Naive thymus-derived CD8-positive, alpha-beta T cell (primary cell): ENCODE measurements at regions not wholly inside any gene's neighbourhood (a gene's known extent, or its start where the extent isn't known, plus 50 kb on each side); places are given as distances from the start of the nearest gene placed in this dataset.

ENCODE experiments used
- ATAC-seq, 2 donors: fragments of 150-1000 bp; cut with Tn5 transposase in 1 of 2; sonication (Bioruptor Pico), chemical (Tn5 transposase) in 1 of 2; 1 replicate in 1 of 2; 2 replicates in 1 of 2; pipeline ENCODE4 v1.10.0; 2021; ENCODE audit warnings: mild to moderate bottlenecking in 2 of 2, moderate library complexity in 2 of 2
- POLR2A ChIA-PET: fragments of 350-600 bp; sonication (Branson Sonifier 250); formaldehyde crosslinking; loops from one replicate; lab custom pipeline; 2021; ENCODE audit warnings: antibody characterized with exemption; lab: Charles Lee
- DNase-seq, 10 donors: peaks; one replicate each; pipeline versions ENCODE4 v3.0.0 to v3.0.0-alpha.2; 2020 to 2022
- H3K27ac Mint-ChIP-seq, 10 donors: one replicate each; pipeline ENCODE4 v1.8.0; 2020 to 2022; ENCODE audit warnings: mild to moderate bottlenecking in 10 of 10, mixed read lengths in 10 of 10, moderate library complexity in 4 of 10, inconsistent platforms in 1 of 10
- H3K27me3 Mint-ChIP-seq, 5 donors: one replicate each; pipeline ENCODE4 v1.8.0; 2021 to 2022; ENCODE audit warnings: mixed read lengths in 5 of 5
- H3K36me3 Mint-ChIP-seq, 3 donors: one replicate each; pipeline ENCODE4 v1.8.0; 2020 to 2022; ENCODE audit warnings: mixed read lengths in 3 of 3, mild to moderate bottlenecking in 2 of 3, inconsistent platforms in 1 of 3
- H3K4me1 Mint-ChIP-seq, 4 donors: one replicate each; pipeline ENCODE4 v1.8.0; 2021 to 2022; ENCODE audit warnings: mixed read lengths in 4 of 4
- H3K4me3 Mint-ChIP-seq, 10 donors: one replicate each; pipeline ENCODE4 v1.8.0; 2020 to 2022; ENCODE audit warnings: mild to moderate bottlenecking in 10 of 10, mixed read lengths in 10 of 10, moderate library complexity in 6 of 10, inconsistent platforms in 1 of 10
- H3K9me3 Mint-ChIP-seq, 9 donors: one replicate each; pipeline ENCODE4 v1.8.0; 2020 to 2022; ENCODE audit warnings: mixed read lengths in 9 of 9, mild to moderate bottlenecking in 3 of 9, inconsistent platforms in 1 of 9, moderate library complexity in 1 of 9

DNA sequence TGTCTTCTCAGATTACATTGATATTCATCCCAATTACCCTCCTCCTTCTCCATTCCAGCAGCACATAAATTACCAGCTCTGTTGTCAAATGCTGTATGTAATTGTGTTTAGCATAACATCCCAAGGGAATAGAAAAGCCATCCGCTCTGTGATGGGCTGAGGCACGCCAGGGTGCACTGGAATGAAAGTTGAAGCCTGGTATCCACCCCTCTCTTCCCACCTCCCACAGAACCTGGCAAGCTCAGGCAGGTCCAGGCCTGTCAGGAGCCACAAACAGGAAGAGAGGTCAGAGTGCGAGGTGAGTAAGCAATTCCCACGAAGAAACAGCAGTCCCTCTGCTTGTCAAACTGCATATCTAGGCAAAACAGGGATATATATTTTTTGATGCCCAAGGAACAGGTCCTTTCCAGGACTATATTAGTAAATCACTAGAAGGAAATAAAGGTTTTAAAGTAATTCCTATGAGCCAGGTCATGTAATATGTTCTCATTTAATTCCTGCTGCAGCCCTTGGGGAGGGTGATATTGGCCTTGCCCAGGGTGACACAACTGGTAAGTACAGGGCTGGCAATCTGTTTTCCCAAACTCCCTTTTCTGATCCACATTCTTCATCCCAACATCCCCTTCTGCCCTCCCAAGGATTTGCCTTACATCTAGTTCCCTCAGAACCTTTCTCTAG is 155.6 kb upstream of the GHITM start:
- Mint-ChIP-seq H3K9me3 (no peaks in the 10 kb centered on the region), H3K36me3 (no peaks in the 10 kb centered on the region), H3K4me3 (no peak overlapping the region), H3K27me3 (peaks cover 1 to 34% (median 2%) of the 10 kb centered on the region in 5 donors), H3K4me1 (no peaks in the 10 kb centered on the region), H3K27ac (no peak overlapping the region)
- no peak for ATAC-seq
- DNase-seq = no peak
- POLR2A ChIA-PET = no interaction called here

DNA sequence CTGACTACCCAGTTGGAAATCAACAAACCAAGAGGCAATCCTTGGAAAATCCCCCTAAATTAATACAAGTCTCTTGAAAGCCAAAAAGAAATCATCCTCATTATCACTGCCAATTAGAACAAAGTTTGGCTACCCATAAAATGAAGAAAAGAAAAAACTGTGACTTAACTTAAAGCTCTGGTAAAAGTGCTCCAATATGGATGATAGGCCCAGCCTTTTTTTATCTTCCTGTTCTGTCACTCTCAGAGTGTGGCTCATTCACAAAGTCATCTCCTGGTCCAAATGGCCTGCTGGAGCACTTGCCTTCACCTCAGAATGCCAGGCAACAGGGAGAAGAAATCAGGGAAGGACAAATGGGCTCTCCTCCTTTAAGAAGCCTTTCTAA is 155.1 kb upstream of the GHITM start:
- H3K4me3 Mint-ChIP-seq = no peak overlapping the region
- H3K27me3 Mint-ChIP-seq = peaks cover 1 to 34% (median 2%) of the 10 kb centered on the region in 5 donors
- no peaks in the 10 kb centered on the region for H3K36me3 Mint-ChIP-seq
- no peak for ATAC-seq
- no peak for DNase-seq
- H3K4me1 Mint-ChIP-seq = no peaks in the 10 kb centered on the region
- peaks cover 0 to 1% (median 0%) of the 10 kb centered on the region in 9 donors for H3K9me3 Mint-ChIP-seq
- POLR2A ChIA-PET = no interaction called here
- H3K27ac Mint-ChIP-seq = no peak overlapping the region

DNA sequence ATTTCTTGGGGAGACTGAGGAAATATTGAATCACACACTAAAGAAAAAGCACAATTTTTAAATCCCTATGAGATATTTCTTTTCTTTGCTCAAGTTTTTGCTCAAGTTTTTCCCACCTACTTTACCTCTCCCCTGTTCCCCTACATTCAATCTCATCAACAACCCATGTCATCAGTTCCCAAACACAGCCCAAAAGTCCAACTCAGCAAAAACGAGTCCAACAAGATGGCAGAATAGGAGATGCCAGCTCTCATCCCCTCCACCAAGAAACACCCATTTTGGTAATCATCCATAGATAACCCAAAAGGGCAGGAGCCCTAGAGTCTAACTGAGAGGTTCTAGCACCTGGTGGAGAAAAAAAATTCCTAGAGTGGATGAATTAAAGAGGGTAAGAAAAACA is 152.5 kb upstream of the GHITM start:
- peaks cover 0 to 4% (median 0%) of the 10 kb centered on the region in 9 donors for H3K9me3 Mint-ChIP-seq
- no peak for DNase-seq
- no peaks in the 10 kb centered on the region for H3K4me1 Mint-ChIP-seq
- ATAC-seq = no peak
- POLR2A ChIA-PET = no interaction called here
- peaks cover 1 to 18% (median 4%) of the 10 kb centered on the region in 5 donors for H3K27me3 Mint-ChIP-seq
- no peaks in the 10 kb centered on the region for H3K36me3 Mint-ChIP-seq
- H3K27ac Mint-ChIP-seq = no peak overlapping the region
- H3K4me3 Mint-ChIP-seq = no peak overlapping the region

DNA sequence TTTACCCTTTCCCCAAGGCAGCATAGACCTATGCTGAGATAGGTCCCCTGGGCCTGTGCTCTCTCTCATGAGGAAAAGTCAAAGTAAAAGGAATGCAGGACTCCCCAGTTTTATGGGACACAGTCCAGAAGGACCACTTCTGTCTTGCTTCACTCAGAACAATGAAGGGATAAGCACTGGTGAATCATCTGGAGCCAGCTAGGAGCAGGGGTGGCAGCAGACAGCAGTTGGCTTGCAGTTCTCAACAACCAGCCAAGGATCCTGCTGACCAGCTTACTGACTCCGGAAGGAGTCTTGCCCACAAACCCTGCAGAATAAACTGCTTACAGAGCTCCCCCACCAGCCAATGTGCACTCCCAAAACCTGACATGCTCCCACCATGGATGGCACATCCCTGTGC is 152.1 kb upstream of the GHITM start:
- no peak for ATAC-seq
- POLR2A ChIA-PET = no interaction called here
- Mint-ChIP-seq H3K36me3 (no peaks in the 10 kb centered on the region), H3K27ac (no peak overlapping the region), H3K27me3 (peaks cover 1 to 18% (median 4%) of the 10 kb centered on the region in 5 donors), H3K4me3 (no peak overlapping the region), H3K9me3 (peaks cover 0 to 4% (median 0%) of the 10 kb centered on the region in 9 donors), H3K4me1 (no peaks in the 10 kb centered on the region)
- no peak for DNase-seq

DNA sequence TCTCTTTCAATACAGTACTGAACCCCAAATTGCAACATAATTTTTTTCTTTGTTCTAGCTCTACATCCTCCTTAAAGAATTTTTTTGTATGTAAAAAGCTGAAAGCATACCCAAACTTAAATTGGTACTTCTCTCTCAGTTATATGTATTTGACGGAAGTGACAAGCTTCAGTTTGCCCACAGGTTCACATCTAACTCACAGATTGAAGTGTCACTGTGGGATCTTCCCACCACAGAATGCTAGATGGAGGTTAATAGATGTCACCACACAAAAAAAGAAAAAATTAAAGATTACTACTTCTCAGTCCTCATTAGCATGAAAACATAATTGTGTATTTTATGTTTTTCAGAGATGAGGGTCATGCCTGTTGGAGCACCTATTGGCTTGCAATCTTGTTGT is 150.9 kb upstream of the GHITM start:
- DNase-seq (no peak), ATAC-seq (no peak)
- Mint-ChIP-seq H3K4me3 (no peak overlapping the region), H3K4me1 (no peaks in the 10 kb centered on the region), H3K27me3 (peaks cover 1 to 18% (median 4%) of the 10 kb centered on the region in 5 donors), H3K27ac (no peak overlapping the region), H3K9me3 (peaks cover 0 to 4% (median 0%) of the 10 kb centered on the region in 9 donors), H3K36me3 (no peaks in the 10 kb centered on the region)
- POLR2A ChIA-PET = no interaction called here

DNA sequence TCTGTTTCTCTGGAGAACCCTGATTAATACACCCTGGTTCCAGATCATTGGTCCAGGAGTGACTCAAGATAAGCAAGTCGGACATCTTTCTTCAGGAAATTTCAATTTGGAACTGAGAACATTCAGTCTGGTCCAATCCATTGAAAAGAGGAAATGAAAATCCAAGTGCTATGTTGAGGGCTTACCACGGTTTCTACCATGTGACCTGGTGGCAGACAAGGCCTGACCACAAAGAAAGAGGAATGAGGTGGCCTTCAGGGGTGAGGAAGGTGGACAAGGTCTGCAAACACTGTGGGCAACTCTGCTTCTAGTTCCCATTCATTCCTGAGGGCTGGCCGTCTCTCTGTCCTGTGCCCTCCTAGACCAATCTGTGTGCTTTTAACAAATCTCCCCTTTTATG is 149.2 kb upstream of the GHITM start:
- POLR2A ChIA-PET = no interaction called here
- Mint-ChIP-seq H3K27me3 (peaks cover 1 to 18% (median 4%) of the 10 kb centered on the region in 5 donors), H3K4me1 (no peaks in the 10 kb centered on the region), H3K4me3 (no peak overlapping the region), H3K27ac (no peak overlapping the region), H3K9me3 (peaks cover 0 to 4% (median 0%) of the 10 kb centered on the region in 9 donors), H3K36me3 (no peaks in the 10 kb centered on the region)
- ATAC-seq (no peak), DNase-seq (no peak)

DNA sequence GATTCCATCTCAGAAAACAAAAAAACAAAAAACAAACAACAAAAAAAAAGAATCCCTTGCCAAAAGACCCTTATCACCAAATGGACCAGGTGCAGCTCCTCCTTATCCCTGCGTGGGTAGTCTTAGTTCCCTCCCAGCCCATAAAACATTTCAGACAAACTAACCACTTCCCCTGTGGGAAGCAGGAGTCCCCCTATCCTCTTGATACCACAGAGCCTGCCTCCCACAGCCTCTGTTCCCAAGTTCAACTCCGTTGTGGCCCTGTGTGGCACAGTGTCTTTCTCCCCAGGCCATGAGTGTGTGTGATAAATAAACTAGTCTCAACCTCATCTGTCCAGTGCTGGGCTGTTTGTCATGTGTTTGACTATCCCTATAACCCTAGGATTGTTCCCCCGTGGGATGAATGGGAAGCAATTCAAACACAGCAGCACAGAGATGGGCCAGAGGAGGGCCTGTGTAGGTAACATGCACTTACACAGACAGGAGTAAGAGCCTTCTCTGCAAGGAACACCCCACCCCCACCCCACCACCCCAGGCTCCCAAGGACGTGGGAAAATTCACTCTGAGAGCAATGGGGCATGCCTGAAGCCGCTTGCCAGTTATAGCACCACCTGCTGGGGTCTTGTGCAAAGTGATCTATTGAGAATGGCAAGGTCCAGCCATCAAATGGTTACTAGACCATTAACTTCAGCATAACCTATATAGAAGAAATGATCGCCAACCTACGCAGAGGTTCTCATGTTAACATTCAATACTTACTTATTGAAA is 147.1 kb upstream of the GHITM start:
- peaks cover 0 to 4% (median 0%) of the 10 kb centered on the region in 9 donors for H3K9me3 Mint-ChIP-seq
- no peaks in the 10 kb centered on the region for H3K36me3 Mint-ChIP-seq
- no peak overlapping the region for H3K4me3 Mint-ChIP-seq
- POLR2A ChIA-PET = no interaction called here
- no peak for DNase-seq
- H3K27me3 Mint-ChIP-seq = peaks cover 0 to 4% (median under 1%) of the 10 kb centered on the region in 5 donors
- peak overlapping the region in 1 of 10 donors; percentile 53 for H3K27ac Mint-ChIP-seq
- no peaks in the 10 kb centered on the region for H3K4me1 Mint-ChIP-seq
- ATAC-seq = no peak

DNA sequence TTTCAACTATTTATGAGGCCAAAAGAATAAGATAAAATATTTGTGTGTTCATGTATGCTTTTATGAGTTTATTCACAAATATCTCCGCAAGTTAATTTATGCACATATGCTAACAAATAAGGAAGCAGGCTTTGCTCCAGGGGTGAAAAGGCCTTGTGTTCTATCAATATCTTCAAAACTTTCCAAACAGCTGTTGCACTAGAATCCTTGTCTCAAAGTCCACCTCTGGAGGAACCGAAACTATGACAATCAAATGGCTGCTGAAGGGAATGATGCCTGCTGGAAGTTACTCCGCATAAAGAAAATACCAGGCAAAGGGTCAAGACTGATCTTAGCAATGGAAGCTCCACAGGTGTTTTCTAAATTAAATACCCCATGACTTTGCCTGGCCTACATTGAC is 145.0 kb upstream of the GHITM start:
- Mint-ChIP-seq H3K4me3 (no peak overlapping the region), H3K4me1 (no peaks in the 10 kb centered on the region), H3K27me3 (peaks cover 0 to 8% (median 1%) of the 10 kb centered on the region in 5 donors), H3K9me3 (peaks cover 0 to 2% (median 0%) of the 10 kb centered on the region in 9 donors), H3K27ac (no peak overlapping the region), H3K36me3 (no peaks in the 10 kb centered on the region)
- ATAC-seq (no peak), DNase-seq (no peak)
- POLR2A ChIA-PET = no interaction called here

DNA sequence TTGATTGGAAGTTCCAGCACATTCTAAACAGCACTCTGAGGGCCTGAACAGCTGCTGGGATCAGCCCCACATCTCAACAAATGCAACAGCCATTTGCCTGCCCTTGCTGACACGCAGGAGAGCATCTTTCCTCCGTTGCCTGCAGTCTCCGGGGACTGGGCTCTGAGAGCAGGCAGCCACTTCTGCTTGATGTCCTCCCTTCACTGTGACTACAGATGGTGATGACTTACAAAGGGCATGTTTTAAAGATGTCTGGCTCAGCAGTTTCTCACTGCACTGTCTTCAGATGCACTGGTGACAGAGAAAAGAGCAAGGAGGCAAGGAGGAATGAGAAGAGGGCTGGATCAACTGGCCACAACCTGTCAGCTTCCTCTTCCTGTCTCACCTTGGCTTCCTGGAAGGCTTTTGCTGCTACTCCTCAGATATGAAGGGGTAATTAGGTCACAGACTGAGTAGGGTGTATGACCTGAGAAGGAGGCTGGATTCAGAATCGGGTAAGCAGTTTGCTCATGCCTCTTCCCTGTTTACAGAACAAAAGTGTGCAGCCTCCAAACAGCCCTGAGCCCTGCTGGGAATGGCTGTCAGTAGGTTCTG is 143.5 kb upstream of the GHITM start:
- no peak overlapping the region for H3K4me3 Mint-ChIP-seq
- POLR2A ChIA-PET = no interaction called here
- ATAC-seq = no peak
- DNase-seq = no peak
- H3K36me3 Mint-ChIP-seq = no peaks in the 10 kb centered on the region
- H3K27me3 Mint-ChIP-seq = peaks cover 0 to 12% (median 2%) of the 10 kb centered on the region in 5 donors
- no peak overlapping the region for H3K27ac Mint-ChIP-seq
- peaks cover 0 to 2% (median 0%) of the 10 kb centered on the region in 9 donors for H3K9me3 Mint-ChIP-seq
- no peaks in the 10 kb centered on the region for H3K4me1 Mint-ChIP-seq

DNA sequence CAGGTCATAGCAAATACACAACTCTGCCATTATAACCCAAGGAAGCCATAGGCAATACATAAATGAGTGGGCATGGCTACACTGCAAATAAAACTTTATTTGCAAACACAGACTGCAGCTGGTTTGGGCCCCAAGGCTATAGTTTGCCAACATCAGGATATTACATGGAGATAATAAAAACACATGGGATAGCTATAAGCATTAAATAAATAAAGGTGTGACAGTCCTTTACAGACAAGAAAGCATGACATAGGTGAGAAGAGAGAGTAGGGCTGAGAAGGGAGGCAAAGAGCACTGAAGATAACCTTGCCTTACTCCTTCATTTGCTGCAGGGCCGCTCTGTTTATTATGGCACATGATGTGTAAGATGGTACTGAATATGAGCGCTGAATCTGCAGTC is 135.1 kb upstream of the GHITM start:
- POLR2A ChIA-PET = no interaction called here
- no peaks in the 10 kb centered on the region for H3K4me1 Mint-ChIP-seq
- peaks cover 0 to 14% (median 11%) of the 10 kb centered on the region in 5 donors for H3K27me3 Mint-ChIP-seq
- no peaks in the 10 kb centered on the region for H3K36me3 Mint-ChIP-seq
- ATAC-seq (no peak), DNase-seq (no peak)
- peaks cover 0 to 2% (median 0%) of the 10 kb centered on the region in 9 donors for H3K9me3 Mint-ChIP-seq
- no peak overlapping the region for H3K4me3 Mint-ChIP-seq
- H3K27ac Mint-ChIP-seq = no peak overlapping the region

DNA sequence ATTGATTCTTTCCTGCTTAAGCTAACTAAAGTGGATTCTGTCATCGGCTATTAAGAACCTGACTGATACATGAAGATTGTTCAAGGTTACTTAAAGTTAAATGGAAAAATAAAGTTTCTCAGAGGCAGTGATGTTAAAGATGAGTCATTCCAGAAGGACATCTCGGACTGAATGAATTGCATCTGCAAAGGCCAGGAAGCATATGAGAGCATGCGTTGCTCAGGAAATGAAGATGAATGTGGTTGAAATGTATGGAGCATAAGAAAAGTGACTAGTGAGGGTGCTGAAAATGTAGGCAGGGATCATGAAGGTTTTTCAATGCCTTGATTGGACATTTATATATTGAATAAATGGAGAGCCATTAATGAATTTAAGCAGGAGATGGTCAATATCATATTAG is 133.9 kb upstream of the GHITM start:
- ATAC-seq = no peak
- H3K4me3 Mint-ChIP-seq = no peak overlapping the region
- no peaks in the 10 kb centered on the region for H3K36me3 Mint-ChIP-seq
- POLR2A ChIA-PET = no interaction called here
- no peak for DNase-seq
- H3K27ac Mint-ChIP-seq = no peak overlapping the region
- no peaks in the 10 kb centered on the region for H3K4me1 Mint-ChIP-seq
- no peaks in the 10 kb centered on the region for H3K9me3 Mint-ChIP-seq
- H3K27me3 Mint-ChIP-seq = peaks cover 0 to 17% (median 9%) of the 10 kb centered on the region in 5 donors

DNA sequence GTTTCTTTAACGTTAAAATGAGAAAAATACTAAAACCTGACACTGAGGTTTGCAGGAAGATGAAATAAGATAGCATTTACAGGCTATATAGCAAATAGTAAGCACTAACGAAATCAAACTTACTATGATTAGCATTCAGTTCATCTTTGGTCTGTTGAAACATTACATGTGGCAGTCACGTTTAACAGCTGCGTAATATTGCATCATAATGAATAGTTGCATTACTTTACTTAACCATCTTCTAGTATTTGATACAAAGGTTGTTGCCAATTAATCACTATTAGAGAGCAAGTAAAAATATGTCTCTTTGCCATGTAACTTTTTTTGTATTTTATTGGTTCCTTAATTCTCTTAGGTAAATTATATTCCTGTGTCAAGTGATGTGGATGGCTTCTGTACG is 131.8 kb upstream of the GHITM start:
- no peaks in the 10 kb centered on the region for H3K4me1 Mint-ChIP-seq
- ATAC-seq (no peak), DNase-seq (no peak)

DNA sequence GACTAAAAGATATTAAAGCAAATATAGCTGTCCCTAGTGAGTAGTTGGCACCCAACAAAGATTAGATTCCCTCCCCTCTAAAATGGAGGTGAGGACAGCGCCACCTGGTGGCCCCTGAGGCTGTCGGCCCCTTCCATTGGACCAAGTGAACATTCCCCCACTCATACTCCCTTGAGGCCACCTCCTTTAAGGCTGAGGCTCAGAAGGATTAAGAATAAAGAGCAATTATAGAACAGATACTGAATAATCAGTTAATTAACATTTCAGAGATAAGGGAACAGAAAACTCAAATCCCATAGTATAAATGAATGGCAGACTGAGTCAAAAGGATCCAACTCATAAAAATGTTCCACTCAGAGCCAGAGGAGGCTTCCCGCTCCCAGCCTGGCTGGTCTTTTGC is 130.4 kb upstream of the GHITM start:
- POLR2A ChIA-PET = no interaction called here
- no peak for ATAC-seq
- Mint-ChIP-seq H3K4me1 (no peaks in the 10 kb centered on the region), H3K9me3 (no peaks in the 10 kb centered on the region), H3K4me3 (no peak overlapping the region), H3K27ac (no peak overlapping the region), H3K27me3 (peaks cover 3 to 30% (median 15%) of the 10 kb centered on the region in 5 donors), H3K36me3 (no peaks in the 10 kb centered on the region)
- no peak for DNase-seq

More for the DNA sequence above, 131.8 kb upstream of the GHITM start:
- Mint-ChIP-seq H3K4me3 (no peak overlapping the region), H3K27me3 (peaks cover 3 to 21% (median 14%) of the 10 kb centered on the region in 5 donors), H3K27ac (no peak overlapping the region), H3K9me3 (no peaks in the 10 kb centered on the region), H3K36me3 (no peaks in the 10 kb centered on the region)
- POLR2A ChIA-PET = no interaction called here
